ENCODE measurements at regions not wholly inside any gene's neighbourhood (a gene's known extent, or its start where the extent isn't known, plus 50 kb on each side); places are given as distances from the start of the nearest gene placed in this dataset.

DNA sequence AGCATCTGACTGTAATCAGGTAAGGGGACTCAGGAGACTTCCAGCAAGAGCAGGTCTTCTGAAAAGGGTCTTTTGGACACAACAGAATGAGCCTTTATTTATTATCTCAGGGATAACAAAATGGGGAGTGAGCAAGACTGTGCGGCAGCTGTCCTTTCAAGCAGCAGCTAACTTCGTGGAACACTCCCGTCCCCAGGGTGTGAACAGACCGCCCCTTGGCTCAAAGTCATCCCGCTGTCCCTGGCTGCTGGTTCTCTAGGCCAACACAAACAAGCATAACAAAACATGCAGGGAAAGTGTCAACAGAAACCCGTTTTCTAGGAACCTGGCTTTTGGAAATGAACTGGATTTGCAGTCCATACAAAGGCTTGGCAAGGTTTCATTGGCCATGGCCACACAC is 787.9 kb upstream of the FANCL start:
- H3K4me3 ChIP-seq (ENCODE audit: low read depth, low read length): no peak overlapping the region
- TF ChIP-seq, protein P1, sequence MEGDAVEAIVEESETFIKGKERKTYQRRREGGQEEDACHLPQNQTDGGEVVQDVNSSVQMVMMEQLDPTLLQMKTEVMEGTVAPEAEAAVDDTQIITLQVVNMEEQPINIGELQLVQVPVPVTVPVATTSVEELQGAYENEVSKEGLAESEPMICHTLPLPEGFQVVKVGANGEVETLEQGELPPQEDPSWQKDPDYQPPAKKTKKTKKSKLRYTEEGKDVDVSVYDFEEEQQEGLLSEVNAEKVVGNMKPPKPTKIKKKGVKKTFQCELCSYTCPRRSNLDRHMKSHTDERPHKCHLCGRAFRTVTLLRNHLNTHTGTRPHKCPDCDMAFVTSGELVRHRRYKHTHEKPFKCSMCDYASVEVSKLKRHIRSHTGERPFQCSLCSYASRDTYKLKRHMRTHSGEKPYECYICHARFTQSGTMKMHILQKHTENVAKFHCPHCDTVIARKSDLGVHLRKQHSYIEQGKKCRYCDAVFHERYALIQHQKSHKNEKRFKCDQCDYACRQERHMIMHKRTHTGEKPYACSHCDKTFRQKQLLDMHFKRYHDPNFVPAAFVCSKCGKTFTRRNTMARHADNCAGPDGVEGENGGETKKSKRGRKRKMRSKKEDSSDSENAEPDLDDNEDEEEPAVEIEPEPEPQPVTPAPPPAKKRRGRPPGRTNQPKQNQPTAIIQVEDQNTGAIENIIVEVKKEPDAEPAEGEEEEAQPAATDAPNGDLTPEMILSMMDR (IDR thresholded peaks at IDR 0.05; ENCODE audit: low read depth, low read length): no peak

DNA sequence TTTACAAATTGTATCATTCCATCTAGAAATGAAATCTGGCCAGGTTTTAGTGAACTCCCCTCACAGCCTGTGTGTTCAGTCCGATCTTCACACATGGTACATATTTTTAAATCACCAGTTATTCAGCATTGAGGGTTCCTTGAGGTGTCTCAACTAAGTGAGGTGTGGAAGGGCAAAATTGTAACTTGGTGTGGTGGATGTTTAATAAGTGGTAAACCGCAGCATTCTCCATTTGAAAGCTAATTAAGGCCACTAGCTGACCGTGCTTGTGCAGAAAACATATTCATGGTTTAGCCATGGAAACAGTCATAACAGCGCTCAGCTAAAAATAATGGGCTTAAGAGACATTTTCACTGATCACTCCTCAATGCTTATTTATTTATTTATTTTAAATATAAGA is 786.2 kb upstream of the FANCL start:
- TF ChIP-seq, protein P1 (IDR thresholded peaks at IDR 0.05; ENCODE audit: low read depth, low read length): no peak
- H3K4me3 ChIP-seq (ENCODE audit: low read depth, low read length): no peak overlapping the region

DNA sequence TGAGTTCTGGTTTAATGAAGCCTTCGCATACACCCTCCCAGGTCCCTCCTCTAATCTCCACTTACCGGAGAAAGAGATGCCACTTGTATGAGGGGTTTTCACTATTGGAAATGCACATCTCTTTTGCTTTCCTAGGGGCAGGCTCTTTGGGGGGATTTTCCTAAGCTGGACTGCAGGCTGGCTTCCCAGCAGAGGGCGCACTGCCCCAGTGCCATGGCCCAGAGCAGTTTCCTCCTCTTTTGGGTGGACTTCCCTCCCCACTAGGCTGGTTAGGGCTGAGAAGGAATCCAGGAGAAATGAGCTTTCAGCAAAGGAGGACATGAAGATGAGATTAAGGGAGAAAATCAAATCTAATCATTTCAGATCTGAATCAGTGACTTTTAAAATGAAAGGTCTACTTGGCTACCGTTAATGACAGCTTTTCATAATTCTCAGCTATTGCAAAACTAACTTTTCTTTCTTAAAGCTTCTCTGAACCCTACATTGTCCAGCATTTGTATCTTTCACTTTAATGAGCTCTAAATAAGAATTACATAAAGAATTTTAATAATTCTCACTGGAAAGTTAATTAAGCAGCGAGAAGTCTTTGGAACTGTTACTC is 784.1 kb upstream of the FANCL start:
- TF ChIP-seq, protein P1 (IDR thresholded peaks at IDR 0.05; ENCODE audit: low read depth, low read length): peak; percentile 86
- no peak overlapping the region for H3K4me3 ChIP-seq (ENCODE audit: low read depth, low read length)

DNA sequence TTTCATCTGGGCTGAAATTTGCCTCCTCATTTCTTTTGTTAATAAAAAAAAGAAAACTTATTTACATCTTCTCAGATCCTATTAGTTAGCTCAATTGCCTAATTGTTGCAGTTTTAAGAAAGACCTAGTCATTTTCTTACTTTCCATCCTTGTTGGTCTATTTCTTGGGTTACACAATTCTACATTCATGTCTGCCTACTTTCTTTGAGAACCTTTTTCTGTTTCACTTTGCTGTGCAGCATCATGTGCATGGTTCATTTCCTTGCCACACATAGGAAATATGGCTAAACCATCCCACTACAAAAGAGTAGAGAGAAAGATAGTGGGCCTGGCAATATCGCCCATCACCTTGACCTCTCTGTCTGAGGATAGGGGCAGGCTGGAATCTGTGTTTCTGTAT is 780.7 kb upstream of the FANCL start:
- no peak overlapping the region for H3K4me3 ChIP-seq (ENCODE audit: low read depth, low read length)
- TF ChIP-seq, protein P1 (IDR thresholded peaks at IDR 0.05; ENCODE audit: low read depth, low read length): no peak

DNA sequence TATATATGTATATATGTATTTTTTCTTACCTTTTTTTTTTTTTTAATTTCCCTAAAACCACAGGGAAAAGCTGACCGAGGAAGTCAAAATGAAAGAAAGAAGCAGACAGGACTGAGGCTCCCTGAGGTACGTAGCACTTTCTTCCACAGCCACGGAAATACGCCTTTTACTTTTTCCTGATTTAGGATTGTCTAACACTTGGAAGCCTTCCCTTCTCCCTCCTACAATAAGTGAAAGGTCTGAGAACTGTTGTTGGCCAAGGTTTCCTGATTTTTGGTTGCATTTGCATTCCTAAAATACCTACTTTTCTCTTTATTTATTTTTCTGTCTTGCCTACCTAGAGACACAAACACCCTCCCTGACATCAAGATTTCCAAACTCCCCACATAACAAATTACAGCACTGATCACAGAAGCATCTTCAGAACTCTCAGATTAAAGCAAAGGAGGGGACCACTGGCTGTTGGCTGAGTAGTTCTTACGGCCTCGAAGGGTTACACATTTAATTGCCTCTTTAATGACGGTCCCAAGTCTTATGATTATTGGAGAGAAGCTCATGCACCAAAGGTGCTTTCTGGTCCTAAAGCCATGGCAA is 778.5 kb upstream of the FANCL start:
- TF ChIP-seq, protein P1 (IDR thresholded peaks at IDR 0.05; ENCODE audit: low read depth, low read length): no peak
- no peak overlapping the region for H3K4me3 ChIP-seq (ENCODE audit: low read depth, low read length)

DNA sequence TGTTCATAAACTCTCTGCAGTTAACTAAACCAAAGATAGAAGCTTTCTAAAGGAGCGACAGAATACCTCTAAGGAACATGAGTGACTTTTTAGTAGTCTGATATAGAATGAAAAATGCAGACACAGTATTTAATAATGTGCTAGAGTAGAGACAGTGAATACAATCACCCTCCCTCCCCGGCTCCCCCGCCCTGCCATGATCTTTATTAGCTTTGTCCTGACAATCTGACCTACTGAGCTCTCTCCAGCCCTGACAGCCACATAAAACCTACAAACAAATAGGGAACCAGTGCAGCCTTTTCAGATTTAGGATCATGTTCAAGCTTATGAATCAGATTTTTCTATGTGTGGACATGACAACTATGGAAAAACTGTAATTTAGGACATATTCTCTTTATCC is 777.6 kb upstream of the FANCL start:
- TF ChIP-seq, protein P1 (IDR thresholded peaks at IDR 0.05; ENCODE audit: low read depth, low read length): no peak

DNA sequence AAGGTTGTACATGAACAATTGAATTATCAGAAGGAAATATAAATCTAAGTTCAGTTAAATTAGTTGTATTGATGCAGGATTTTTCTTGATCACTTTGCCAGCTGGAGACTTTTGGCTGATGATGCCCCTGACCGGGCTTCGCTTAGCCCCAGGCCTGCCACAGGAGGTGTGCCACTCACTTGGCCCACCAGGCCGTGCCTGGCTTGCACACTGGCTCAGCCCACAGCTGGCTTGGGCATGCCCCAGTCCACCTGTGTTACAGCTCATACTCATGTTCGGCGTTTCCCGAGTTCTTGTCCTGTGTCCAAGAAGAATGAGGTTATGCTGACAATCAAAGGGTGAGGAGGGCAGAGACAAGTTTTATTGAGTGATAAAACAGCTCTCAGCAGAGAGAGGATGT is 773.9 kb upstream of the FANCL start:
- TF ChIP-seq, protein P1 (IDR thresholded peaks at IDR 0.05; ENCODE audit: low read depth, low read length): no peak
- no peak overlapping the region for H3K4me3 ChIP-seq (ENCODE audit: low read depth, low read length)

More for the DNA sequence above, 777.6 kb upstream of the FANCL start:
- no peak overlapping the region for H3K4me3 ChIP-seq (ENCODE audit: low read depth, low read length)

All from WI38 (cell line).